KMS-11 (cell line): ENCODE measurements at regions not wholly inside any gene's neighbourhood (a gene's known extent, or its start where the extent isn't known, plus 50 kb on each side); places are given as distances from the start of the nearest gene placed in this dataset.

ENCODE experiments used
- H2AFZ ChIP-seq: fragments of 200-600 bp; sonication (generic); 2 replicates; pipeline ENCODE4 v1.6.1; 2016; ENCODE audit warnings: antibody characterized with exemption, mixed run types, low read depth
- H3K27ac ChIP-seq: fragments of 200-600 bp; sonication (generic); 2 replicates; pipeline ENCODE4 v1.6.1; 2016; ENCODE audit warnings: mild to moderate bottlenecking, mixed run types
- H3K27me3 ChIP-seq: fragments of 200-600 bp; sonication (generic); 2 replicates; pipeline ENCODE4 v1.6.1; 2017; ENCODE audit warnings: mild to moderate bottlenecking, low read depth, mixed run types, moderate library complexity; ENCODE audit not compliant: insufficient read depth
- H3K36me3 ChIP-seq: fragments of 200-600 bp; sonication (generic); 2 replicates; pipeline ENCODE4 v1.6.1; 2017; ENCODE audit warnings: mild to moderate bottlenecking, mixed run types; ENCODE audit not compliant: insufficient read depth
- H3K4me1 ChIP-seq: fragments of 200-600 bp; sonication (generic); 2 replicates; pipeline ENCODE4 v1.6.1; 2016; ENCODE audit warnings: mild to moderate bottlenecking, low read depth, mixed run types; ENCODE audit not compliant: poor library complexity, severe bottlenecking
- H3K4me2 ChIP-seq: fragments of 200-600 bp; sonication (generic); 2 replicates; pipeline ENCODE4 v1.7.0; 2016; ENCODE audit warnings: mild to moderate bottlenecking, mixed run types
- H3K4me3 ChIP-seq: fragments of 200-600 bp; sonication (generic); IDR thresholded peaks from 2 replicates; pipeline ENCODE4 v1.6.1; 2017; ENCODE audit warnings: low read depth, low read length, mixed read lengths; ENCODE audit not compliant: insufficient read depth
- H3K79me2 ChIP-seq: fragments of 200-600 bp; sonication (generic); 2 replicates; pipeline ENCODE4 v1.6.1; 2016; ENCODE audit warnings: low read depth, mixed run types; ENCODE audit not compliant: insufficient read depth
- H3K9ac ChIP-seq: fragments of 200-600 bp; sonication (generic); 2 replicates; pipeline ENCODE4 v1.6.1; 2016; ENCODE audit warnings: mild to moderate bottlenecking, mixed run types
- H4K20me1 ChIP-seq: fragments of 200-600 bp; sonication (generic); 2 replicates; pipeline ENCODE4 v1.6.1; 2016; ENCODE audit warnings: mild to moderate bottlenecking, mixed run types; ENCODE audit not compliant: insufficient read depth
- CTCF ChIP-seq: fragments of 200-600 bp; sonication (generic); conservative IDR thresholded peaks from 2 replicates; pipeline ENCODE4 v1.6.1; 2017; ENCODE audit warnings: low read depth, mild to moderate bottlenecking, antibody characterized with exemption, low read length, moderate library complexity, mixed read lengths

DNA sequence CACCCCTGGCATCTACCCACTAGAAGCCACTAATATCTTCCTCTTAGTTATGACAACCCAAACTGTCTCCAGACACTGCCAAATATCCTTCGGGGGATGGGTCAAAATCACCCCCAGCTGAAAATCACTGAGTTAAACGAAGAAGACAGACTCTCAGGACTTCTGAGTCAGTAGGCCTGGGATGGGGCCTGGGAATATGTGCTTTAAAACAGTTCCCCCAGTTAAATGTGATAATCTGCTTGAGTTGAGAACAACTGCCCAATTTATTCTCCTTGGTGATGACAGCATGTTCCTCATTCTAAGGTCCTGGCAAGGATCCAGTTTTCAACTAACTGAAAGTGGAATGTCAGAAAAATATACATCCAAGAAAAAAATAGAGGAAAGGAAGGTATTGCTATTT lies 52.4 kb downstream of the CBLL2 start:
- H4K20me1 ChIP-seq = no peaks in the 10 kb centered on the region
- TF ChIP-seq CTCF = no peak
- no peaks in the 10 kb centered on the region for H3K27me3 ChIP-seq
- no peaks in the 10 kb centered on the region for H3K36me3 ChIP-seq
- H3K9ac ChIP-seq = no peak overlapping the region
- H3K4me3 ChIP-seq = no peak overlapping the region
- no peak overlapping the region for H2AFZ ChIP-seq
- no peaks in the 10 kb centered on the region for H3K79me2 ChIP-seq
- no peak overlapping the region for H3K27ac ChIP-seq
- no peaks in the 10 kb centered on the region for H3K4me1 ChIP-seq
- H3K4me2 ChIP-seq = no peak overlapping the region

DNA sequence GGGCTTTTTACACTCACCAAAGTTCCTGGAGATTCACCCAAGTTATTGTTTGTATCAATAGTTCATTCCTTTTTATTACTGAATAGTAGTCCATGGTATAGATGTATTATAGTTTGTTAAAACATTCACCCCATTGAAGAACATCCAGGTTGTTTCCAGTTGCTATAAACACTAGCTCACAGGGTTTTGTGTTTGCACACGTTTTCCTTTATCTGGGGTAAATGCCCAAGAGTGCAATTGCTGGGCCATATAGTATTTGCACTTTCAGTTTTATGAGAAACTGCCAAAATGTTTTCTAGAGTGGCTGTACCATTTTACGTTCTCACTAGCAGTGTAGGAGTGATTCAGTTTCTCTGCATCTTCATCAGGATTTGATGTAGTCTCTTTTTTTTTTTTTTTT lies 57.1 kb downstream of the CBLL2 start:
- Histone ChIP-seq H3K4me1 (no peaks in the 10 kb centered on the region), H3K79me2 (no peaks in the 10 kb centered on the region), H3K36me3 (no peaks in the 10 kb centered on the region), H3K4me3 (no peak overlapping the region), H4K20me1 (no peaks in the 10 kb centered on the region), H3K27ac (no peak overlapping the region), H3K27me3 (no peaks in the 10 kb centered on the region), H2AFZ (no peak overlapping the region), H3K9ac (no peak overlapping the region), H3K4me2 (no peak overlapping the region)
- TF ChIP-seq CTCF = no peak

GRCh38 chrX:22338740-22339139 lies 66.0 kb downstream of the CBLL2 start:
- no peak overlapping the region for H3K4me3 ChIP-seq
- H4K20me1 ChIP-seq = no peaks in the 10 kb centered on the region
- no peaks in the 10 kb centered on the region for H3K79me2 ChIP-seq
- no peak overlapping the region for H2AFZ ChIP-seq
- TF ChIP-seq CTCF = no peak
- no peak overlapping the region for H3K4me2 ChIP-seq
- H3K27me3 ChIP-seq = no peaks in the 10 kb centered on the region
- H3K4me1 ChIP-seq = peaks cover 15% of the 10 kb centered on the region
- H3K9ac ChIP-seq = no peak overlapping the region
- no peak overlapping the region for H3K27ac ChIP-seq
- H3K36me3 ChIP-seq = no peaks in the 10 kb centered on the region

- no peak overlapping the region for H3K4me3 ChIP-seq
- no peaks in the 10 kb centered on the region for H4K20me1 ChIP-seq
- H3K4me1 ChIP-seq = peaks cover 20% of the 10 kb centered on the region
- no peak for TF ChIP-seq CTCF
- no peak overlapping the region for H3K9ac ChIP-seq
- no peaks in the 10 kb centered on the region for H3K79me2 ChIP-seq
- H3K27me3 ChIP-seq = no peaks in the 10 kb centered on the region
- no peaks in the 10 kb centered on the region for H3K36me3 ChIP-seq
- no peak overlapping the region for H2AFZ ChIP-seq
- H3K27ac ChIP-seq = no peak overlapping the region
- no peak overlapping the region for H3K4me2 ChIP-seq
These were observed 66.7 kb downstream of the CBLL2 start for GRCh38 chrX:22339459-22339858.

- H4K20me1 ChIP-seq = no peaks in the 10 kb centered on the region
- TF ChIP-seq CTCF = no peak
- no peaks in the 10 kb centered on the region for H3K36me3 ChIP-seq
These were observed 67.4 kb downstream of the CBLL2 start for GRCh38 chrX:22340022-22340616.

More at GRCh38 chrX:22340022-22340616, 67.4 kb downstream of the CBLL2 start:
- no peak overlapping the region for H3K4me2 ChIP-seq
- H3K4me3 ChIP-seq = no peak overlapping the region
- H3K79me2 ChIP-seq = no peaks in the 10 kb centered on the region
- H3K27me3 ChIP-seq = no peaks in the 10 kb centered on the region
- peaks cover 27% of the 10 kb centered on the region for H3K4me1 ChIP-seq
- no peak overlapping the region for H3K9ac ChIP-seq
- H2AFZ ChIP-seq = no peak overlapping the region
- H3K27ac ChIP-seq = no peak overlapping the region
